HG03196 (cell line): ENCODE measurements at regions not wholly inside any gene's neighbourhood (a gene's known extent, or its start where the extent isn't known, plus 50 kb on each side); places are given as distances from the start of the nearest gene placed in this dataset.
"Not testable (repeated sequence)": the region's sequence is repeated elsewhere in the genome, so short reads cannot be mapped to it uniquely, and the experiment has no call there.

Experiments used
- ATAC-seq: cut with Tn5 transposase; IDR thresholded peaks from one replicate; pipeline ENCODE4 v1.9.1; 2021; ENCODE audit not compliant: unreplicated experiment

- no peak for ATAC-seq
Observed at GRCh38 chr16:51302042-51302441, 151.0 kb upstream of the SALL1 start.

- ATAC-seq: no peak
Observed at GRCh38 chr16:51298800-51299199, 147.7 kb upstream of the SALL1 start.

DNA sequence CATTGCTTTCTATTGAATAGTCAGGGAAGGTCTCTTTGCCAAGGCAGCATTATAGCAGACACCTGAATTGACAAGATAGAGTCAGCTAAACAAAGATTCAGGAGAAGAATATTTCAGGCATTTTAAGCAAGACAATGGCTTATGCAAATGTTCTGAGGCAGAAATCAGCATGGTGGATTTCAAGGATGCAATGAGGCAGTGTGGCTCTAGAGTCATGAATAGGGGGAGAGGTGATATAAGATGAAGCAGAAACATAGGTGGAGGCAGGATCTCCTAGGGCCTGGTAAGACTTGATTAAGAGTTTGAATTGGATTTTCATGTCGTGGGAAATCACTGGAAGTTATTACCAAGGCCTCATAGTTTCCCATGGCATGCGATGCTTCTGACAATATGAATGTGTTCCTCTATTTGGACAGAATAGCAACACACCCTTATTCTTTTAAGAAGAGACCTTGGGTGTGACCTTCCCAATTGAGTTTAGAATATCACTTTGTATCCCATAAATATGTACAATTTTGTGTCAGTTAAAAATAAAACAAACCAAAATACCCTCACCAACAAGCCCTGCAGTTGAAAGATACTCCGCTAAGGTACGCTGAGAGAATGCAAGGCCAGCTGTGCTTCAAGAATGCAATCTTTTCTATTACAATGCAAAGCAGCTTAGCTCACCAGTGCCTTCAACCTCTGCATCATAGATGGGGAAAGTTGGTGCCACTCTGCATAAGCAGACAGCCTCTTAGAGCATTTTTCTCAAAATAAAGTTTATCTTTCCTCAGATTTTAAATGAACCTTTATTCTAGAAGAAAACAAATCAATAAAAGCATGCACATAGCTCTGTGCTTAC lies 139.6 kb upstream of the SALL1 start:
- no peak for ATAC-seq

- no peak for ATAC-seq
Observed at GRCh38 chr16:51289336-51289735, 138.3 kb upstream of the SALL1 start.

GRCh38 chr16:51287121-51287755 lies 136.2 kb upstream of the SALL1 start:
- ATAC-seq: no peak

GRCh38 chr16:51286272-51286671 lies 135.2 kb upstream of the SALL1 start:
- no peak for ATAC-seq

DNA sequence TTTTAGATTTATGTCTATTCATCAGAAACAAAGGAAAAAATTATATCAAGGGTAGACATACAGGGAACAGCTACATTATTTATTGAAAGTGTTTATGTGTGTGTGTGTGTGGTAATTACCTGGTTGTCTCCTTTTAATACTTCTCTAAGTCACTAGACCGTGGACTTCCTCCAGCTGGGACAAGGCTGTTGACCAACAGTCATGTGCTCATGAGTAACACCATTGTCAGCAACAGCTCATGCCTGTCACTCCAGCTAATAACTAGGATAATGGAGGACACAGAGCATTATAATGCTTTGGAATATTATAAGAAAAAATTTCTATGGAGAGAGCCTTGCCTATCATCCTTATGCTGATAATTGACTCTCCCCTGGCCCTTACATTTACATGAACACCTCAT lies 125.3 kb upstream of the SALL1 start:
- ATAC-seq: no peak

DNA sequence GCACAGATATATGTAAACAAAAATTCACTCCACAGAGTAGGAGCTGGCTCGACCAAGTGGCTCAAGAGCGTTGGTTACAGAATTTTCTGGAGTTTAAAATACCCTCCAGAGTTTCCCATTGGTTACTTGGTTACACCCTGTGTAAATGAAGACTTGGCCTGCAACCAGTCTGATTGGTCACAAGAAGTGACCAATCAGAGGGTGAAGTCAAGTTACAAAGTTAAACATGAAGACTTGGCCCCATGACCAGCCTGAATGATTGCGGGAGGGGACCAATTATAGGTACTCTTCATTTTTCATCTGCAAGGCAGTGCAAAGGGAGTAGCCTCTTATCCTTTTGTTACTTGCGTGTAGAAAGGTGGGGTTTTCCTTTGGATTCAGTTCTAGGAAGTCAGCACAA lies 121.3 kb upstream of the SALL1 start:
- ATAC-seq: no peak

GRCh38 chr16:51271156-51271701 lies 120.2 kb upstream of the SALL1 start:
- no peak for ATAC-seq

DNA sequence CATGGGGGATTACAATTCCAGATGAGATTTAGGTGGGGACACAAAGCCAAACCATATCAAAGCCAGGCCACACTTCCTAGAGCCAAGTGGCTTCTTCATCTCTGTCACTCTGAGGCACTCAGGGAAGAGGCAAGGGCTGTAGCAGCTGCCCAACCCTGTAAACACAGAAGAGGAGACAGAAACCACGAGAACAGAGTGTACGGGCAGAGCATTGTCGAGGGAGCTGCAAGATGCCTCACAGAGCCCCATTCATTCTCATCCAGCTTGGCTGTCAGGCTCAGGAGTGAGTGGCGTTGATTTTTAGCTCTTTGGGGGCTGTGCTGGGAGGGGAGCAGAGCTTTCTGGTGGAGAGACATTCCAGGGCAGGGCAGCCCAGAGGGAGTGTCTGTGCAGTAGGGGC lies 117.2 kb upstream of the SALL1 start:
- ATAC-seq: no peak

GRCh38 chr16:51267681-51268080 lies 116.6 kb upstream of the SALL1 start:
- no peak for ATAC-seq

DNA sequence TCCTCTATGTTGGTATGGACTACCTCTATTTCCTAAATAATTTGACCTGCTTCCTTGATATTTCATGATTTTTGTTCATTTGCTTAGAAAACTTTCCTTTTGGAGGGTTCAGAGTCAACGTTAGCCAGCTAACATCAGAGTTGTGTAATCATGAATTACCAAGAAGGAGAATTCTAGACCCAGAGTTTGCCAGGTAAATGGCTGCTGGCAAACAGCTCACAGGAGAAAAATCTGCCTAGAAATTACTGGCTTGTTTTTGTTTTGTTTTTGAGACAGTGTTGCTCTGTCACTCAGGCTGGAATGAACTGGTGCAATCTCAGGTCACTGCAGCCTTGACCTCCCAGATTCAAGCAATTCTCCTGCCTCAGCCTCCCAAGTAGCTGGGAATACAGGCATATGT lies 111.4 kb upstream of the SALL1 start:
- no peak for ATAC-seq

DNA sequence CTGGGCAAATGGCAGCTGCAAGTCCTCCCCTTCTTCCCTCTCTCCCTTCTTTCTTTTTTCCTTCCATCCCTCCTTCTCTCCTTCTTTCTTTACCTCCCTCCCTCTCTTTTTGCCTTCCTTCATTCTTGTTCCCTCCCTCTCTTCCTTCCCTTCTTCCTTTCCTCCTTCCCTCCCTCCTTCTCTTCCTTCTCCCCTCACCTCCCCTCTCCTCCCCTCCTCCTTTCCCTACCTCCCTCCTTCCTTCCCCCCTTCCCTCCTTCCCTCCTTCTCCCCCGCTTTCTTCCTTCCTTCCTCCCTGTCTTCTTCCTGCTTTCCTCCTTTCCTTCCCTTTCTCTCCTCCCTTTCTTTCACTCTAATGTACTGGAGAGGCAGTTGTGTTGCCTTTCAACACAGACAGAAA lies 110.8 kb upstream of the SALL1 start:
- ATAC-seq: no peak

- no peak for ATAC-seq
Observed at GRCh38 chr16:51255349-51255972, 104.4 kb upstream of the SALL1 start.

- ATAC-seq: not testable (repeated sequence)
Observed at GRCh38 chr16:51254390-51254789, 103.3 kb upstream of the SALL1 start.

DNA sequence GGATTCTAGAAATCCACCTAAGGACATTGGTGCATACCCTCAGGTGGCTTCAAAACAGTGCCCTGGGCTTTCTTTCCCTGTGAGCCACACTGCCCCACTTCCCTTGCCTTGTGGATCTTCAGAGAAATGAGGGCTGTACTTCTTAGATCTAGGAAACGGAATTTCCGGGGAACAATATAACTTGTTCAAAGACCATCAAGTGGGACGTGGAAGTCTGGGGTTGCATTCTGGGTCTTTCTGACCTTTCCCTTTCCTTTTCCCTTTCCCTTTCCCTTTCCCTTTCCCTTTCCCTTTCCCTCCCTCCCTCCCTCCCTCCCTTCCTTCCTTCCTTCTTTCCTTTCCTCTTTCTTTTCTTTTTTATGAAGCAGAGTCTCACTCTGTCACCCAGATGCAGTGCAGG lies 97.1 kb upstream of the SALL1 start:
- ATAC-seq: no peak

GRCh38 chr16:51245658-51245995 lies 94.6 kb upstream of the SALL1 start:
- ATAC-seq: no peak

DNA sequence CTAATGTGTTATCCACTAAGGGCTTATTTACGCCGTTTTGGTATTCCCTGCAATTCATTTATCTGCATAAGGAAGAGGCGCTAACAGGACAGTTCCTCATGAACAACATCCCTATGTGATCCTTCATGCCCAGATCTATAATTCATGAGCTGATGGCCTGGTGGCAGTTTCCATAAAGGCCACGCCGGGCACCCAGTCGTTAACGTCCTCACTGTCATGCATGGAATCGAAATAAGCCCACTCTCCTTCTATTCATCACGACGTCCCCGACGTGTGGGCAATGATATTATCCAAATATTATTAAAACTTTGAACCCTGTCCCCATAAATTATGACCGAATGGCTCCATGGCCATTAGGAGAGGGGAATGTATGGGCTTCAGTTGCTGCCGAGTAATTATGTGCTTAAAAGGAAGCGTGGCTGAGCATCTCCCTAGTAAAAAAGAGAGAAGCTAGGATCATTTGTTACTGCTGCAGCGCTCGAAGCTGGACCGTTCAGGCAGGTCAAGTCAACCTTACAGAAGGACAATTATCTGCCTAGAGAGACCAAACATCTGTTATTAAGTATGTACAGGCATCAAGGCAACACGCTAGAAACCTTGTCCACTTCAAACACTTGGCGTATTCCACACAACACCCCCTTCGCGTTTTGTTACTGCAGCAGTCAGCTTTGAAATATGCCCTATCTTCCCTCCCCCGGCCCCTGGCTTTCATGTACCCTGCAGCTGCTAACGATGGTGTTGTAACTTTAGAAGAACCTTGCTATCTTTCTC lies 94.0 kb upstream of the SALL1 start:
- ATAC-seq: no peak

DNA sequence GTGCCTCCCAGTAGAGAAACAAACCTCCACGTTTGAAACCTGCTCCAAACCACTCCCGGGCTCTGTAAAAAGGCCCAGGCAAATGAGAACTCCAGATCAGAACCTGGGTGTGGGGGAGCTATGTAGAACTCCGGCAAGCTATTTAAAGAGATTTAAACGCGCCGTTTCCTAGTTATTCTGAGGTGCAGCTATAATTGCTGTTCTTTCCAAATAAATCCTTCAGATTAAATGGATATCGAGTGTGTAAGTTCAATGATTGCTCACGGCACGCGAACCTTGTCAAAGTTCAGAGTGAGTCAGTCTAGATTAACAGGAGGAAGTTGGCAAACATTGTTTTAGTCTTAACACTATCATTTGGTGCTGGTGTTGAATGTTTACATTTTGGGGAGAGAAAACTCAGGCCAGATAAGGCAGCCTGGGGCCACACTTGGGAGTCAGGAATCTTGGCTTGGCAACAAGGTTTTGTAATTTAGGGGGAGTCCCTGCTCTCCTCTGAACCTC lies 92.9 kb upstream of the SALL1 start:
- ATAC-seq: no peak

GRCh38 chr16:51242296-51242994 lies 91.4 kb upstream of the SALL1 start:
- no peak for ATAC-seq
